ENCODE measurements at regions not wholly inside any gene's neighbourhood (a gene's known extent, or its start where the extent isn't known, plus 50 kb on each side); places are given as distances from the start of the nearest gene placed in this dataset.

DNA sequence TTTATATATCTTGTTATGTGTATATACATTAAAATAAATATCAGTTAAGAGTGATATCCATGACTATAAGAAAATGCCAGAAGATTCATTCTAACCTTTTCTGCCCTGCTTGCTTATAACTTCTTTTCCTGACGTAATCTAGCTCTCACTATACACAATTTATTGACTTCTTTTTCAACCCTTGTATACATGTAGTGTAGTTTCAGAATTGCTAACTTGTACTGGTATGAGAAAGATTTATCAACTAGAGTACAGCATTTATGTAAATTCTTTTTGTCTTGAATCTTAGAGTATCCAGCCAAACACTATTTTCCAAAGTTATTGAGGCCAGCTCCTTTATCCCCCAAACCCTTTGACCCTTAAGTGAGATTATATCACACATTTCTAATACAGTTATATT lies 798.0 kb upstream of the RAB6C start:
- H3K79me2 ChIP-seq (ENCODE audit: insufficient read depth, low read length): no peaks in the 10 kb centered on the region
- no peak overlapping the region for H3K4me2 ChIP-seq (ENCODE audit: insufficient read depth, low read length)
- no peaks in the 10 kb centered on the region for H3K36me3 ChIP-seq (ENCODE audit: insufficient read depth, low read length)
- TF ChIP-seq, protein P1, sequence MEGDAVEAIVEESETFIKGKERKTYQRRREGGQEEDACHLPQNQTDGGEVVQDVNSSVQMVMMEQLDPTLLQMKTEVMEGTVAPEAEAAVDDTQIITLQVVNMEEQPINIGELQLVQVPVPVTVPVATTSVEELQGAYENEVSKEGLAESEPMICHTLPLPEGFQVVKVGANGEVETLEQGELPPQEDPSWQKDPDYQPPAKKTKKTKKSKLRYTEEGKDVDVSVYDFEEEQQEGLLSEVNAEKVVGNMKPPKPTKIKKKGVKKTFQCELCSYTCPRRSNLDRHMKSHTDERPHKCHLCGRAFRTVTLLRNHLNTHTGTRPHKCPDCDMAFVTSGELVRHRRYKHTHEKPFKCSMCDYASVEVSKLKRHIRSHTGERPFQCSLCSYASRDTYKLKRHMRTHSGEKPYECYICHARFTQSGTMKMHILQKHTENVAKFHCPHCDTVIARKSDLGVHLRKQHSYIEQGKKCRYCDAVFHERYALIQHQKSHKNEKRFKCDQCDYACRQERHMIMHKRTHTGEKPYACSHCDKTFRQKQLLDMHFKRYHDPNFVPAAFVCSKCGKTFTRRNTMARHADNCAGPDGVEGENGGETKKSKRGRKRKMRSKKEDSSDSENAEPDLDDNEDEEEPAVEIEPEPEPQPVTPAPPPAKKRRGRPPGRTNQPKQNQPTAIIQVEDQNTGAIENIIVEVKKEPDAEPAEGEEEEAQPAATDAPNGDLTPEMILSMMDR (IDR thresholded peaks at IDR 0.05; ENCODE audit: extremely low read depth, low read depth, low read length): no peak
- no peaks in the 10 kb centered on the region for H4K20me1 ChIP-seq (ENCODE audit: insufficient read depth, low read length)
- H2AFZ ChIP-seq (ENCODE audit: low read length): no peak overlapping the region
- H3K27me3 ChIP-seq (ENCODE audit: insufficient read depth, low read length): no peaks in the 10 kb centered on the region
- peak; percentile 4 for DNase-seq (ENCODE audit: insufficient read length, low spot score, missing footprints)
- no peaks in the 10 kb centered on the region for H3K9me3 ChIP-seq (ENCODE audit: low read depth, low read length)
- no peak overlapping the region for H3K4me3 ChIP-seq (ENCODE audit: insufficient read depth, low read length)
- no peaks in the 10 kb centered on the region for H3K4me1 ChIP-seq (ENCODE audit: insufficient read depth, low read length)
- H3K27ac ChIP-seq (ENCODE audit: low read depth, low read length): no peak overlapping the region

DNA sequence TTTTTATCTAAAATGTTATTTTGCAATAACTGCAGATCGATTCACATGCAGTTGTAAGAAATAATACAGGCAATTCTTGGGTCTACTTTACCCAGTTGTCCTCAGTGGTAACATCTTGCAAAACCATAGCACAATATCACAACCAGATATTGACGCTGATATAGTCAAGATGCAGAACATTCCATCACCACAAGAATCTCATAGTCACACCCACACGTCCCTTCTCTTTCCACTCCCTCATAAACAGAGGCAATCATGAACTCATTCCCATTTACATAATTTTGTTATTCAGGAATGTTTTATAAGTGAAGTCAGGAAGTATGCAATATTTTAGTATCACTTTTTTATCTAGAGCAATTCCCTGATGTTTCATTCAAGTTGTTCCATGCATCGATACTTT lies 797.5 kb upstream of the RAB6C start:
- H3K27me3 ChIP-seq (ENCODE audit: insufficient read depth, low read length): no peaks in the 10 kb centered on the region
- no peak overlapping the region for H2AFZ ChIP-seq (ENCODE audit: low read length)
- H4K20me1 ChIP-seq (ENCODE audit: insufficient read depth, low read length): no peaks in the 10 kb centered on the region
- TF ChIP-seq, protein P1 (IDR thresholded peaks at IDR 0.05; ENCODE audit: extremely low read depth, low read depth, low read length): no peak
- no peaks in the 10 kb centered on the region for H3K79me2 ChIP-seq (ENCODE audit: insufficient read depth, low read length)
- no peaks in the 10 kb centered on the region for H3K4me1 ChIP-seq (ENCODE audit: insufficient read depth, low read length)
- no peaks in the 10 kb centered on the region for H3K36me3 ChIP-seq (ENCODE audit: insufficient read depth, low read length)
- DNase-seq (ENCODE audit: insufficient read length, low spot score, missing footprints): no peak
- H3K4me2 ChIP-seq (ENCODE audit: insufficient read depth, low read length): no peak overlapping the region
- no peak overlapping the region for H3K4me3 ChIP-seq (ENCODE audit: insufficient read depth, low read length)
- H3K27ac ChIP-seq (ENCODE audit: low read depth, low read length): no peak overlapping the region
- H3K9me3 ChIP-seq (ENCODE audit: low read depth, low read length): no peaks in the 10 kb centered on the region

DNA sequence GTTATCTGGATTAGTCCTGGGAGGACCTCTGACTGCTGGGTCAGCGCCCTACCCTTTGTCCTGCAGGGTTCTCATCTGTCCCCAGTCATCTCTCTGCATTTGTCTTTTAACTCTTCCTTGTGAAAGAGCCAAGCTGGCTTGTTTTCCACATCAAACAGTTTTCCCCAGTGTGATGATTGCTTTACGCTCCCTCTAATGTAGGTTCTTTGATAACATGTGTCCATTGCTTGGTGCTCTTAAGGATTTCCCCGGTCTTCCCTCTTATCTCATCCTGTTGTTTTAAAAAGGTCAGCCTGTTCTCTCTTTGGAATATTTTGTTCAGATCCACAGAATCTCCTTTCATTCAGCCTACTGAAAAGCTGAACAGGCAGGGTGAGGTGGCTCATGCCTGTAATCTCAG lies 792.1 kb upstream of the RAB6C start:
- DNase-seq (ENCODE audit: insufficient read length, low spot score, missing footprints): no peak
- no peak overlapping the region for H3K4me3 ChIP-seq (ENCODE audit: insufficient read depth, low read length)

DNA sequence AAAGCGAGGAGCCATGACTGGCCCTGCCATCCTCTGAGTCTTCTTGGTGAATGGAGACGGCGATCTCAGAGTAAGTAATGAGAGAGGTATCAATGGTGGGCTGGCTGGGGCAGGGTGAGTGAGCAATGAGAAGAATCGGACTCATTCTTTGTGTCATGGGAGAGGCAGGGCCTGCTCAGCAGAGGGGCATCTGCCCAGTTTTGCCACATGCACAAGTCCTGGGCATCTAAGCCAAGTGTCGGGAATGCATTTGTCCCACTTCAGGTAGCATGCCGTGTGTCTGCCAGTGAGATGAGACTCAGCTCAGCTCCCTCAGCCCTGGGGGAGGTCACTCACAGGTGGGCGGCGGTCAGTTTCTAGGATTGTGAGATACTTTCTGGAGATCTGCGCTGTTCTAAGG lies 791.0 kb upstream of the RAB6C start:
- DNase-seq (ENCODE audit: insufficient read length, low spot score, missing footprints): peak; percentile 30
- TF ChIP-seq, protein P1 (IDR thresholded peaks at IDR 0.05; ENCODE audit: extremely low read depth, low read depth, low read length): no peak
- H3K9me3 ChIP-seq (ENCODE audit: low read depth, low read length): no peaks in the 10 kb centered on the region

More for the DNA sequence above, 792.1 kb upstream of the RAB6C start:
- H4K20me1 ChIP-seq (ENCODE audit: insufficient read depth, low read length): no peaks in the 10 kb centered on the region
- H3K4me1 ChIP-seq (ENCODE audit: insufficient read depth, low read length): no peaks in the 10 kb centered on the region
- H2AFZ ChIP-seq (ENCODE audit: low read length): no peak overlapping the region
- no peaks in the 10 kb centered on the region for H3K27me3 ChIP-seq (ENCODE audit: insufficient read depth, low read length)
- no peaks in the 10 kb centered on the region for H3K79me2 ChIP-seq (ENCODE audit: insufficient read depth, low read length)
- TF ChIP-seq, protein P1 (IDR thresholded peaks at IDR 0.05; ENCODE audit: extremely low read depth, low read depth, low read length): no peak
- H3K9me3 ChIP-seq (ENCODE audit: low read depth, low read length): no peaks in the 10 kb centered on the region
- H3K4me2 ChIP-seq (ENCODE audit: insufficient read depth, low read length): no peak overlapping the region
- no peak overlapping the region for H3K27ac ChIP-seq (ENCODE audit: low read depth, low read length)
- no peaks in the 10 kb centered on the region for H3K36me3 ChIP-seq (ENCODE audit: insufficient read depth, low read length)

More for the DNA sequence above, 791.0 kb upstream of the RAB6C start:
- no peaks in the 10 kb centered on the region for H3K27me3 ChIP-seq (ENCODE audit: insufficient read depth, low read length)
- no peaks in the 10 kb centered on the region for H3K79me2 ChIP-seq (ENCODE audit: insufficient read depth, low read length)
- no peak overlapping the region for H3K4me3 ChIP-seq (ENCODE audit: insufficient read depth, low read length)
- no peaks in the 10 kb centered on the region for H3K4me1 ChIP-seq (ENCODE audit: insufficient read depth, low read length)
- H2AFZ ChIP-seq (ENCODE audit: low read length): no peak overlapping the region
- H3K36me3 ChIP-seq (ENCODE audit: insufficient read depth, low read length): no peaks in the 10 kb centered on the region
- H4K20me1 ChIP-seq (ENCODE audit: insufficient read depth, low read length): no peaks in the 10 kb centered on the region
- H3K27ac ChIP-seq (ENCODE audit: low read depth, low read length): no peak overlapping the region
- H3K4me2 ChIP-seq (ENCODE audit: insufficient read depth, low read length): no peak overlapping the region
